ENCODE measurements at regions not wholly inside any gene's neighbourhood (a gene's known extent, or its start where the extent isn't known, plus 50 kb on each side); places are given as distances from the start of the nearest gene placed in this dataset.
"Not testable (repeated sequence)": the region's sequence is repeated elsewhere in the genome, so short reads cannot be mapped to it uniquely, and the experiment has no call there.

DNA sequence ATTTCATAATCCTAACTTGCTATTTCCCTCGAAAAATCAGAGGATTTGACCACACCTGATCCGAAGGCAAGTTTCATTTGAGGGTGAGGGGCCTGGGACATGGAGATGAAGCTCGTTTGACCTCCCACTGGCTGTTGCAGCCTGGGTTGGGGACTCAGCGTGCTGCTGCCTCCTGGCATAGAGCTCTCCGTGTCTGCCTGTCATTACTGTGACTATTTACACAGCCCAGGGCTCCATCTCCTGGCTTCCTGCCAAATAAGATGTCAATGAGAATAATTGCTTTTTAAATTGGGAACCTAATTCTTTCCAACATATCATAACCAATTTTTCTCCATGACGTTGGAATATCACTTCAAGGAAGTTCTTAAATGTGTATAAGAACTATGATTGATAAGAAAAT is 139.3 kb upstream of the COBL start:
- Histone ChIP-seq H3K27ac (no peak overlapping the region), H3K27me3 (replicated peaks) (no peaks in the 10 kb centered on the region), H3K4me3 (no peak overlapping the region), H3K9me3 (replicated peaks) (no peaks in the 10 kb centered on the region), H3K36me3 (no peaks in the 10 kb centered on the region), H3K4me1 (replicated peaks) (no peaks in the 10 kb centered on the region)
- DNase-seq (ENCODE audit: low read depth in 1 of 2, low spot score in 2 of 2): no peak

DNA sequence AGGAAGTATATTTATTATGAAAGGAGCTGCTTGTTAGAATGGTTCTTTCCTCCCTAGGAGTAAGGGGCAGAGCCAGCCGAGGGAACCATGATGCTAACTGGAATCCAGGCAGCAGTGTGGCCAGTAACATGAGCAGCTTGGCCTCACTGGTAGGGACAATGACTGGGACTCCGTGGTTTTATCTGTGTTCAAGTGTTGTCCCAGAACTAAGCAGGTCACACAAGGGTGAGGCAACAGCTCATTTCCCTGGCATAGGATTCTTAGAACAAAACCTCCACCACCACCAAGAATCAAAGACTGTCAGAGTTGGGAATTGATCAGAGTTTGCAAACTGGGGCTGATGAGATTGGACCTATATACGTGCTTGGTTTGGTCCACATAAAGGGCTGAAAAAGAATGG is 138.9 kb upstream of the COBL start:
- H3K4me3 ChIP-seq: no peak overlapping the region
- H3K9me3 ChIP-seq (replicated peaks): no peaks in the 10 kb centered on the region
- H3K4me1 ChIP-seq (replicated peaks): no peaks in the 10 kb centered on the region
- no peak overlapping the region for H3K27ac ChIP-seq
- H3K36me3 ChIP-seq: no peaks in the 10 kb centered on the region
- no peaks in the 10 kb centered on the region for H3K27me3 ChIP-seq (replicated peaks)
- no peak for DNase-seq (ENCODE audit: low read depth in 1 of 2, low spot score in 2 of 2)

- H3K4me1 ChIP-seq (replicated peaks): no peaks in the 10 kb centered on the region
- no peaks in the 10 kb centered on the region for H3K27me3 ChIP-seq (replicated peaks)
- H3K4me3 ChIP-seq: no peak overlapping the region
- no peak for DNase-seq (ENCODE audit: low read depth in 1 of 2, low spot score in 2 of 2)
- H3K9me3 ChIP-seq (replicated peaks): no peaks in the 10 kb centered on the region
- no peaks in the 10 kb centered on the region for H3K36me3 ChIP-seq
- H3K27ac ChIP-seq: no peak overlapping the region
Observed at GRCh38 chr7:51455086-51455485, 138.5 kb upstream of the COBL start.

DNA sequence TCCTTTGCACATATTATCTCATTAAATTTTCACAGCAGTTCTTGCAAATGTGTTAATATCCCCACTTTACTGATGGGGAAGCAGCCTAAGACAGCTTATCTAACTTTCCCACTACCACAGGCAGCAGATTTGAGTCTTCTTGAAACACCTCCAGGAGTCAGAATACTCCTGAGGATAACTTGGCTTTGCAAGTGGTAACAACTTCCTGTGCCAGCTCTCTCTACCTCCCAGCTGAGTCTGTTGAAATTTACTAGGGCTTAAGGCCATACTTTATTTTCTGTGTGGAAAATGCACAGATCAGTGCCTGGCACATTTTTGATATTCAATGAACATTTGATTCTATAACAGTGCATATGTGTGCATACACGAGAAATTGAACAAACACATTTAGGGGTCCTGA is 136.1 kb upstream of the COBL start:
- no peak overlapping the region for H3K27ac ChIP-seq
- no peaks in the 10 kb centered on the region for H3K27me3 ChIP-seq (replicated peaks)
- no peak overlapping the region for H3K4me3 ChIP-seq
- no peaks in the 10 kb centered on the region for H3K9me3 ChIP-seq (replicated peaks)
- H3K36me3 ChIP-seq: no peaks in the 10 kb centered on the region
- DNase-seq (ENCODE audit: low read depth in 1 of 2, low spot score in 2 of 2): no peak
- no peaks in the 10 kb centered on the region for H3K4me1 ChIP-seq (replicated peaks)

DNA sequence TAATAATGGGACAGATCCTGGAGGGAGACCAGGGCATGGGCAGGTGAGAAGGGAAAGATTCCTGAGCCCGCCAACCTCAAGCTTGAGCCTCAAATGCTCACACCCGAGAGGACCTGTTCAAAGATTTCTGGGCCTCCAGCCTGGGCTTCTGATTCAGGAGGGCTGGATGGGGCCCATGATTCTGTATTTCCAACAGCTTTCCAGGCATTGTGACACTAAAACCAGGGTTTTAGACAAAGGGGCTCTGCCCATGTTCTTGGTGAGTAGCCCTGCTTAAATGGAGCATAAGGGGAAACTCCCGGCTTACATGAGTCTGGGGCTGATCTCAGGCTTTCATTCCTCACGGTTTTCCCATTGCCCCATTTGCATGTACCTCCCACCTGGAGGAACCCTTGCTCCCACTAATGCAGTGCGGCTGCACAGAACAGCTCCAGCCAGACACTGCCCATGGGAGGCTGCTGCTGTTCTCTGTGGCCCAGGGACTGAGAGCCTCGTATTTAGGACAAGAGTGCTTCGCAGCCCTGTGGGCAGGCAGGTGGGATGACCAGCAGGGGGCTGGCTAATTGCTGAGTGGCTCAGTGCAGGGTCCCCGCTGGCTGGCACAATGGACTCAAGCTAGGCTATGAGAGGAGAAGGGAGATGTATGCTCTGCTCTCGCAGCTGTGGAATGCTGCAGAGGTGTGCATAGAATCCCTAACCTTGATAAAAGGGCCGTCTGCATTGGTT is 135.3 kb upstream of the COBL start:
- DNase-seq (ENCODE audit: low read depth in 1 of 2, low spot score in 2 of 2): no peak
- Histone ChIP-seq H3K27me3 (replicated peaks) (no peaks in the 10 kb centered on the region), H3K9me3 (replicated peaks) (no peaks in the 10 kb centered on the region), H3K4me3 (no peak overlapping the region), H3K4me1 (replicated peaks) (no peaks in the 10 kb centered on the region), H3K27ac (no peak overlapping the region), H3K36me3 (no peaks in the 10 kb centered on the region)

- Histone ChIP-seq H3K4me3 (no peak overlapping the region), H3K27me3 (replicated peaks) (no peaks in the 10 kb centered on the region), H3K9me3 (replicated peaks) (no peaks in the 10 kb centered on the region), H3K4me1 (replicated peaks) (no peaks in the 10 kb centered on the region), H3K36me3 (no peaks in the 10 kb centered on the region), H3K27ac (no peak overlapping the region)
- DNase-seq (ENCODE audit: low read depth in 1 of 2, low spot score in 2 of 2): no peak
Observed at GRCh38 chr7:51450541-51450940, 133.9 kb upstream of the COBL start.

DNA sequence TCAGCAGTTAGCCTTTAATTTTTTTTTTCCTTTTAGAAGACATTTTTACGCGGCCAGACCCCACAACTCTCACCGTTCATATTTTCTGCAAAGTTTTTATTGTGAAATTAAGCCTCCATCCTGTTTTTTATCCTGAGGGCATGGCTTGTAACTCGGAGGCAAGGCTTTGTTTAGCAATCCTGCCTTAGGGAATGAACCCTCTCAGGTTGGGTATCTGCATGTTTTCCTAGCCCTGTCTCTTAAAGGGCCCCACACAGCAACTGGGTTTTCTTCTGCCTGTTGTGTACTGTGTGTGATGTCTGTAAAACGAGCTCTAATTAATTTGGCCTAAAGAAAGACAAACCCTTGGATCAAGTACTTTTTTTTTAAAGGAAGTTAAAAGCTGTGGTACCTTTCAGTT is 130.2 kb upstream of the COBL start:
- H3K4me1 ChIP-seq (replicated peaks): no peaks in the 10 kb centered on the region
- no peak for DNase-seq (ENCODE audit: low read depth in 1 of 2, low spot score in 2 of 2)
- no peaks in the 10 kb centered on the region for H3K9me3 ChIP-seq (replicated peaks)
- H3K4me3 ChIP-seq: no peak overlapping the region
- H3K27ac ChIP-seq: no peak overlapping the region
- no peaks in the 10 kb centered on the region for H3K27me3 ChIP-seq (replicated peaks)
- H3K36me3 ChIP-seq: no peaks in the 10 kb centered on the region

DNA sequence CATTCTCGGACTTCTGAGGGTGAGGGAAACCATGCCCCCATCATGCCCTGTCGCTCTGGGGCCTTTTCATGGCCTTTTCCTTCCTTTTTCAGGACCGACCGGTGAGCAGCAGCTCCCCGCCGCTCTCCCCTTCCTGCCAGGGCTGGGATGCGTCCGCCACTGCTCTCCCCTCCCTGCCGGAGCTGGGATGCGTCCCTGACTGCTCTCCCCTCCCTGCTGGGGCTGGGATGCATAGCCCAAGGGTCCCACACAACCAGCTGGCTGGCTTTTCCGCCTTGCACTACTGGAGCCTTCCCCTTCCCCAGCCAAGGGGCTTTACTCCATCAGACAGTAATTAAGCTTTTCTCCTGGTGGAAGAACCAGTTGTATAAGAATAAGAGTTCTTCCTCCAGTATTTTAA is 129.7 kb upstream of the COBL start:
- H3K27ac ChIP-seq: no peak overlapping the region
- no peaks in the 10 kb centered on the region for H3K4me1 ChIP-seq (replicated peaks)
- H3K9me3 ChIP-seq (replicated peaks): no peaks in the 10 kb centered on the region
- no peaks in the 10 kb centered on the region for H3K27me3 ChIP-seq (replicated peaks)
- DNase-seq (ENCODE audit: low read depth in 1 of 2, low spot score in 2 of 2): no peak
- H3K36me3 ChIP-seq: no peaks in the 10 kb centered on the region
- H3K4me3 ChIP-seq: no peak overlapping the region

- no peaks in the 10 kb centered on the region for H3K9me3 ChIP-seq (replicated peaks)
- no peak overlapping the region for H3K4me3 ChIP-seq
- H3K4me1 ChIP-seq (replicated peaks): no peaks in the 10 kb centered on the region
- H3K27me3 ChIP-seq (replicated peaks): no peaks in the 10 kb centered on the region
- no peak overlapping the region for H3K27ac ChIP-seq
- DNase-seq (ENCODE audit: low read depth in 1 of 2, low spot score in 2 of 2): no peak
- no peaks in the 10 kb centered on the region for H3K36me3 ChIP-seq
Observed at GRCh38 chr7:51444936-51445335, 128.3 kb upstream of the COBL start.

GRCh38 chr7:51430480-51431086 is 114.0 kb upstream of the COBL start:
- no peaks in the 10 kb centered on the region for H3K4me1 ChIP-seq (replicated peaks)
- no peak overlapping the region for H3K4me3 ChIP-seq
- no peaks in the 10 kb centered on the region; the same call in 1 of the 2 replicates for H3K9me3 ChIP-seq (replicated peaks)
- H3K27me3 ChIP-seq (replicated peaks): no peaks in the 10 kb centered on the region
- H3K36me3 ChIP-seq: no peaks in the 10 kb centered on the region
- no peak overlapping the region for H3K27ac ChIP-seq
- DNase-seq (ENCODE audit: low read depth in 1 of 2, low spot score in 2 of 2): peak in 1 of 2 experiments; percentile 10

DNA sequence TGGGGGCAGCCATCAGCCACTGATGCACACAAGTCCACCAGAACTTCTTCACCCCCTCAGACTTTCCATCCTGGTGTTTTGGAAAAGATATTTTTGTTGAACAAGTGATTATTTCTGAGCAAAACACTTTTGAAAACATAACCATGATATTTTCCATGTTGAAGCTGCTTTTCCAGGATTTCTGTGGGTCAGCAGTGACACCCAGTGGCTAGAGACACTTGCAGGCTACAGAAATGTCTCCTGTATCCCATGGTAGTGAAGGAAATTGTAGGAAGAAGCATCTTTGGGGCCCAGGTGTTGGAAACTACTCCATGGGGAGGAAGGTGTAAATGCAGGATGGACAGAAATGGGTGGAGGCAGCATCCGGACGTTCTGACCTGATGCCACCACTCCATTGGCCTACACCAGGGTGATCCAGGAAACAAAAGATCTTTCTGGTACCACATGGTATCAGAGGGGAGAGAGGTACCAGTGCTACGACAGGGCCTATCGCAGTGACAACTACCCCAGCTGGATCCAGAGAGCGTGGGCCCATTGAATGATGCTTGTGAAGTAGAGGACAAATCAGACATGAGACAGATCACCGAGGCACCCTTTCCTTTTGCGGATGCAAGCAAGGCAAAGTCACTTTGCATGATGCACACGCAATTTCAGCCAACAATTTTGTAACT is 111.7 kb upstream of the COBL start:
- Histone ChIP-seq H3K4me1 (replicated peaks) (no peaks in the 10 kb centered on the region), H3K27me3 (replicated peaks) (no peaks in the 10 kb centered on the region), H3K36me3 (no peaks in the 10 kb centered on the region), H3K27ac (no peak overlapping the region), H3K4me3 (no peak overlapping the region), H3K9me3 (replicated peaks) (no peaks in the 10 kb centered on the region; the same call in 1 of the 2 replicates)
- DNase-seq (ENCODE audit: low read depth in 1 of 2, low spot score in 2 of 2): no peak

DNA sequence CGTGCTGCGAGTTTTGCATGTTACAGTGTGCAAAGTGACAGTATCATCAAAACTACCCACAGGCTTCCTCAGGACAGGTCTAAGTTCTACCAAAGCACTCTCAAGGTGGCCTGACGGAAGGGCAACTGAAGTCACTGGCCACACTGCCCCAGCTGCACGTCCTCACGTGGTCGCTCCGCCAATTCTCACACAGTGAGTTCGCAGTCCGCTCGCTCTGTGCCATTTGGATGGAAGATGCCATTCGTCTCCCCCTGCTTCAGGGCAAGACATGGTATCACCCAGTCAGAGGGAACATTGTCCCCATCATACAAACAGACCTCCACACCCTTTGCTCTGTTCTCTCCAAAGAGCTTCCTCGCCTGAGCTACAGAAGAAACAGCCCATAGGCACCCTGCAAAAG is 109.6 kb upstream of the COBL start:
- Histone ChIP-seq H3K36me3 (no peaks in the 10 kb centered on the region), H3K27ac (no peak overlapping the region), H3K4me1 (replicated peaks) (no peaks in the 10 kb centered on the region), H3K9me3 (replicated peaks) (no peaks in the 10 kb centered on the region; the same call in 1 of the 2 replicates), H3K27me3 (replicated peaks) (no peaks in the 10 kb centered on the region), H3K4me3 (no peak overlapping the region)
- DNase-seq (ENCODE audit: low read depth in 1 of 2, low spot score in 2 of 2): no peak

- not testable (repeated sequence) for H3K9me3 ChIP-seq (replicated peaks); H3K4me1 ChIP-seq (replicated peaks); H3K36me3 ChIP-seq; H3K27ac ChIP-seq; DNase-seq (ENCODE audit: low read depth in 1 of 2, low spot score in 2 of 2); H3K4me3 ChIP-seq; H3K27me3 ChIP-seq (replicated peaks)
Observed at GRCh38 chr7:51409934-51410333, 93.3 kb upstream of the COBL start.

DNA sequence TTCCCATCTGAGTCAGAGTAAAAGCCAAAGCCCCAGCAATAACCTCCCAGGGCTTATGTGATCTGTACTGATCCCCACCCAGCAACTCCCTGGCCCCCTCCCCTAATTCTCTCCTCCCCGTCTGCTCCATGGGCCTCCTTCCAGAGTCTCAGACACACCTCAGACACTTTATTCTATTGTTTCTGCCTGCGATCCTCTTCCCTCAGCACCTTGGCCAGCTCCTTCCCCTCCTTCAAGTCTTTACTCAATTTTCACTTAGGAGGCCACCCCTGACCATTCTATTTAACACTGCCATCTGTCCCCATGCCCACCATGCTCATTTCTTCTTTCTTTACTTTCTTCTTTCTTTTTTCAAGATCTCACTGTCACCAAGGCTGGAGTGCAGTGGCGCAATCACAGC is 81.0 kb upstream of the COBL start:
- DNase-seq (ENCODE audit: low read depth in 1 of 2, low spot score in 2 of 2); H3K36me3 ChIP-seq; H3K9me3 ChIP-seq (replicated peaks); H3K27me3 ChIP-seq (replicated peaks); H3K4me3 ChIP-seq; H3K27ac ChIP-seq; H3K4me1 ChIP-seq (replicated peaks): not testable (repeated sequence)

All from SJSA1 (cell line).